HG02763 (cell line): ENCODE measurements at regions not wholly inside any gene's neighbourhood (a gene's known extent, or its start where the extent isn't known, plus 50 kb on each side); places are given as distances from the start of the nearest gene placed in this dataset.
A peak's percentile ranks its signal among the peaks of the same experiment; 100 is the strongest.

Source experiments
- ATAC-seq: cut with Tn5 transposase; IDR thresholded peaks from one replicate; pipeline ENCODE4 v1.9.1; 2021; ENCODE audit warnings: mild to moderate bottlenecking, moderate library complexity; ENCODE audit not compliant: unreplicated experiment

GRCh38 chr6:8219352-8219943, 117.1 kb upstream of the EEF1E1 start:
- ATAC-seq, result peak; percentile 70

DNA sequence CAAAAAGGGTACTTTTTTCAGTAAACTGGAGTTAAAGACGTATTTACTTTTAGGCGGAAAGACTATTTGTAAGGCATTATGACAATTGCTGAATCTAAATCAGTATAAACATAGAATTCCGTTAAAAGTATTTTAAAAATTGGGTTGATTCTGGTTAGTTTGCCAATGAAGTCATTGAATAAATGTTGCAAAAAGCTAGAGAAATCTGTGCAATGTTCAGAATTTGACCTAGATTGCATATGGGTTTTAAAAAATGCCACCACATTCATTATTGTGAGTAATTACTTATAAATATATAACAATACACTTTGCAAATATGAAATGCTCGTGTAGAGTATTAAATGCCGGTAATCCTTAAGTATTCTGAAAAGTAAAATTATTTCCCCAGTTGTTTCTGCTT, 116.5 kb upstream of the EEF1E1 start:
- ATAC-seq, result no peak

- no peak for ATAC-seq
Observed at GRCh38 chr6:8215631-8216030, 113.3 kb upstream of the EEF1E1 start.

GRCh38 chr6:8213995-8214394, 111.6 kb upstream of the EEF1E1 start:
- no peak for ATAC-seq

- ATAC-seq, result no peak
Observed at GRCh38 chr6:8212720-8213434, 110.5 kb upstream of the EEF1E1 start.

- no peak for ATAC-seq
Observed at GRCh38 chr6:8207869-8208191, 105.5 kb upstream of the EEF1E1 start.

DNA sequence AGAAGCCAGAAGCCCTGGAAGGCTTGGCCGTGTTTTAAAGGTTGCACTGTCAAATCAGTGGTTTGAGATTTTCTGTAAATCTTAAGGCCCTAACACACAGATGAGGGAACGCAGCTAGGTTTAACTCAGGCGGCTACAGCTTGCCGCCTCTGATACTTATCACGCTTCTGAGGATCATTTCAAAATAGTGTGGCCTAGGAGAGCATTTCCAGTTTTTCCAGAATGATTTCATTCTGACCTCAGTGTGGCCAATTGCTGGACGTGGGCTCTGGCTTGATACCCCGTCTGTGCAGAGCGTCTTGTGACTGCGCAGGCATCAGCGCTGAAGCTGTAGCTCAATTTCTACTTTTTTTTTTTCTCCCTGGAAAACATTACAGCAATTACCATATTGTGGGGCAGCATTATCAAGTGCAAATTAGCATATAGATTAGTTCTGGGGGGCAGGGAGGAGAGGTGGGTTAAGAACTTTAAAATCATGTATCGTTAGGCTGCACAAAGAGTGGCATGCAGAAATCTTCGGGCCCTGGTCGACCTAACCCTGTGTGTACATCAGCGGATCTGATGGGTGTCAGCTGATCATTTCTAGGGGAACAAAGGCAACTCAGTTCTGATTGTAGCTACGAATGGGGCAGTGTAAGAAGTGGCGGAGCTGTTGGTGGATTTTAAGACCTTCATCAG, 105.0 kb upstream of the EEF1E1 start:
- no peak for ATAC-seq

DNA sequence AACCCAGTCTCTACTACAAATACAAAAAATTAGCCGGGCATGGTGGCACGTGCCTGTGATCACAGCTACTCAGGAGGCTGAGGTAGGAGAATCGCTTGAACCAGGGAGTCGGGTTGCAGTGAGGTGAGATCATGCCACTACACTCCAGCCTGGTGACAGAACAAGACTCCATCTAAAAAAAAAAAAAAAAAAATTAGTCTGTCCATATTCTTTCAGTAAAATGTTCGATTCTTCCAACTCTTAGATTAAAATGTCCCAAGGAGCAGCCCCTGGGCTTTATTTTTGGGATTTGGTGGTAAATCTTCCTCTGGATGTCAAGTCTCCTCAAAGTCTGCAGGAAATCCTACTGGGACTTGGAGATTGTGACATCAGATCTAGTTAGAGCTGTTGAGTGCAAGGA, 101.0 kb upstream of the EEF1E1 start:
- ATAC-seq, result no peak

DNA sequence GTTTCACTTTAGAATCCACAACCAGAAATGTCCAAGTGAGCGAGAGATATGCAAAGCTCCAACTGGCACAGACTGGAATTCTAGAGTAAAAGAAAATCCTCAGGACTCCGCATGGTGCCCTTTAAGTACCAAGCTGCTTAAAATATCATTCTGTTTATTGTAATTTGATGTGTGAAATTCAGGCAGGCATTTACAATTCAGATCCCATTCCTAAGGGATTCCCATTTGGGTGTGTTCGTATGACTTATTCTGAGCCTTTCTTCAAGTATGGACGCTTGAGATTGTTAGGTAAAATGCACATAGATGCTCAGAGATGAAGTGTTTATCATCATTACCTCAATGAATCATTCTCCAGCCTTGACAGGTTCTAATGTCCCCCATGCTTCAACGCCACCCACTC, 99.3 kb upstream of the EEF1E1 start:
- ATAC-seq, result no peak

DNA sequence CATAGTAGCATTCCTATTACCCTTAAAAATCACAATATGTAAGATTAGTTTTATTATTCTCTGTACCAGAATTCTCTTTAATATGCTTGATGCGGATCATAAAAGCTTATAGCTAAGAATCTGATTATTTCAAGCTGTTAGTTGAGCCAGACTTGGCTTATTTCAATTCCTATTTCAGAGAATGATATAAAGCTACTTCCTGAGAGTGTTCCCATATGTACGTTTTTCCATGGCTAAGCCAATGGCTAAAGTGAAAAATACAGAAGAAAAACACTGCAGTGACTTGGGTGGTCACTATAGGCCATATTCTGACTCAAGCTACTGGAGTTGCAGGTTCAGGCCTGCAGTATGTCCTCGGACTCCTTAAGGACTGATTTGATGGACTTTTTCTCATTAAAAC, 97.9 kb upstream of the EEF1E1 start:
- ATAC-seq, result no peak

DNA sequence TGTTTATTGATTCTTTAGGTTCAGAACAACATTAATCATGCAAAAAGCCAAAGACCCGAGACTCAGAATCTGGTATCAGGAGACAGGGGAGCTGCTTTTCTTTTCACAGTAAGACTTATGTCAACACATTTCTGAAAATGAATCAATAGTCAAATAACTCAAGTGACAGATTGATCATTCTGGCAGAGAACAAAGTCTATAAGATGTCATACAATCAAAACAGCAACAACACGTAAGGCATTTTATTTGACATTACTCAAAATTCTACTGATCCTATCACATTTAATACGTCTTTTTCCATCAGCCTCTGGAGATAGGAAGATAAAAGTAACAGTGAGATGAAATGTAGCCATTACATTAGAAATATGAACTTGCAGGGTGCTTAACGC, 93.4 kb upstream of the EEF1E1 start:
- no peak for ATAC-seq

DNA sequence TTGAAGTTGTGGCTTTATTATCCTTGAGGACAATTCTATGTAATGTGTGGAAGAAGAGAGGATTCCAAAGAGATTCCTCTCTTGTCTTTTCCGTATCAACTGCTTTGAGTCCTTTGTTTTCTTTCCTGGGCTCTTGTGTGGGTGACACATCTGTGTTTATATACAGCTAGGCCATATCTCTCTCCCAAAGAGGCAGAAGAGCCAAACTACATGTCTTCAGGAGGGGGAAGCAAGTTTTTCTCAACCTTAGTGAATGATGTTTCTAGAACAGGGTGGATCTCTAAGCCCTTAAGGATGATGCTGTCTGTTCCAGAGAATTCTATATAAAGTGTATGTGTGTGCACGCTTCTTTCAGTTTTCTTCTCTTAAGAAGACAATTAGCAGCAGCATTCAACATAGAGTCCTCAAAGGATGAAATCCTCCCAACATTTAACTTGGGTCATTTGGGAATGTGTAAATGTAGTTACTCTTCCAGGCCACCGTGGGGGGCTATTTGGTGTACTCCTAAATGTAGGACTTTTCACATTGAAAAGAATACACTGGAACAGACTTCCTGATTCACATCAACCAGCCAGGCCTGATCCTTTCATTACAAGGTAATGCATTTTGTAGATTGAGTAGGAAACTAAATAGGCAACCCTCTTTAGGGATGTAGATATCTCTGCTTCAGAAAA, 92.8 kb upstream of the EEF1E1 start:
- no peak for ATAC-seq

DNA sequence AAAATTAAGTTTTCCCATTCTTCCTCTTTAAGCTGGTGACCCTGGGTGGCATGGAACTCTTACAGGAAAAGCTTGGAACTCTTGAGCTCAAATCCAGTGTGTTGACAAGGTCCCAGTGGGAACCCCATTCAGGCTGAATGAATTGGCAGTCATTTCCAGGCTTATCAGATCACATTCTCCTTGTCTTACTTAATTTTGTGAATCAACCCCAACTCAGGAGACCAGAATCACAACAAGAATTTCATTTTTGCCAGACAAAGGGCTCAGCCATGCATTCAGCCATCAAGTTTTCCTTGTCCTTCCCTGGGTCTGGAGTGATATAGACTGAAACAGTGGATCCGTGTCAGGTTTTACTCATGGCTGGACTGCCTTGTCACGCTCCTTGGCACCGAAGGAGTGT, 92.1 kb upstream of the EEF1E1 start:
- no peak for ATAC-seq

- ATAC-seq, result no peak
Observed at GRCh38 chr6:8193541-8193940, 91.2 kb upstream of the EEF1E1 start.

DNA sequence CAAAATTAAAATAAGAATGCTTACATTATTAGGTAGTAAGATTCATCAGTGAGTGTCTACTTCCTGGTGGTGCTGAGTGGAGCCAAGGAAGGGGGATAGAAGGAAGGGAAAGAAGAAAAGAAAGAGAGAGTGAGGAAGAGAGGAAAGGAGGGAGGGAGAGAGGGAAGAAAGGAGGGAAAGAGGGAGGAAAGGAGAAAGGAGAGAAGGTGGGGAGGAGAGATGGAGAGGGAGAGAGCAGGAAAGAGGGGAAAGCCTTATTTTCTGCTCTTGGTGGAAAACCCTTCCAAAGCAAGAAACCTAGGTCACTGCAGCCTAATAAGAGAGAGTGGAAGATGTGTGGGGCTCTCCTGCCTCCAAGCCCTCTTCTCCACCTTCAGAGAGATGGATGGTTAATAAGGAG, 90.2 kb upstream of the EEF1E1 start:
- no peak for ATAC-seq

- ATAC-seq, result no peak
Observed at GRCh38 chr6:8192067-8192466, 89.7 kb upstream of the EEF1E1 start.

DNA sequence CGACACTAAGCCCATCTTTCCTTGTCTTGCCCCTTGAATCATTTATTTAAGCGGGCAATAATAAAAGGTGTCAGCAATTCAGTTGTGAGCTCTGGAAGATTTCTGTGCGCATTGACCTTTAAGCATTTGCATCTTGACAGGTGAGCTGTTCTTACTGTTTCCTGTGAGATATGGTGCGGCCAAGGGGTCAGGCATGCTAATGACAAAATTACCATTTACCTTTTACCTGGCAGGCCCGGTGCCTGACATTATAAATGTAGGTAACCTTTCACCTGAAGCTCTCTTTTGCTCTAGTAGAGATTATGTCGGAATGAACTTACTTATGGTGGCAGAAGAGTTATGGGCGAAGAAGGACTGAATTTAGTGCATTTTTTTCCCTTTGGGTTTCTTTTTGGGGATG, 89.3 kb upstream of the EEF1E1 start:
- ATAC-seq, result no peak

- no peak for ATAC-seq
Observed at GRCh38 chr6:8187209-8187608, 84.9 kb upstream of the EEF1E1 start.

- no peak for ATAC-seq
Observed at GRCh38 chr6:8182902-8183665, 80.7 kb upstream of the EEF1E1 start.

- ATAC-seq, result no peak
Observed at GRCh38 chr6:8181951-8182845, 79.8 kb upstream of the EEF1E1 start.
